GM12892 (cell line): ENCODE measurements at regions not wholly inside any gene's neighbourhood (a gene's known extent, or its start where the extent isn't known, plus 50 kb on each side); places are given as distances from the start of the nearest gene placed in this dataset.

Source experiments
- POLR2A ChIP-seq: IDR thresholded peaks from 2 replicates; pipeline ENCODE4 v1.6.1; 2011; ENCODE audit warnings: low read depth, low read length, control low read depth
- POLR2AphosphoS5 ChIP-seq: IDR thresholded peaks from 2 replicates; pipeline ENCODE4 v1.6.1; 2011; ENCODE audit warnings: low read depth, low read length, control low read depth
- TAF1 ChIP-seq: IDR thresholded peaks from 2 replicates; pipeline ENCODE4 v1.6.1; 2011; ENCODE audit warnings: low read depth, mild to moderate bottlenecking, control low read depth, low read length, borderline replicate concordance

- TF ChIP-seq POLR2AphosphoS5 = no peak
- TF ChIP-seq POLR2A = no peak
- TF ChIP-seq TAF1 = no peak
These were observed 105.6 kb downstream of the LIPG start for GRCh38 chr18:49667462-49667861.
